22Rv1 (cell line): ENCODE measurements at regions not wholly inside any gene's neighbourhood (a gene's known extent, or its start where the extent isn't known, plus 50 kb on each side); places are given as distances from the start of the nearest gene placed in this dataset.

ENCODE experiments used
- ZFX ChIP-seq: fragments of 450-650 bp; IDR thresholded peaks from 2 replicates; pipeline ENCODE4 v1.6.1; 2017; ENCODE audit warnings: antibody characterized with exemption, borderline replicate concordance
- TF ChIP-seq, protein P1 (sequence below): fragments of 450-650 bp; IDR thresholded peaks from 2 replicates; pipeline ENCODE4 v1.5.1; 2017; ENCODE audit warnings: mild to moderate bottlenecking

DNA sequence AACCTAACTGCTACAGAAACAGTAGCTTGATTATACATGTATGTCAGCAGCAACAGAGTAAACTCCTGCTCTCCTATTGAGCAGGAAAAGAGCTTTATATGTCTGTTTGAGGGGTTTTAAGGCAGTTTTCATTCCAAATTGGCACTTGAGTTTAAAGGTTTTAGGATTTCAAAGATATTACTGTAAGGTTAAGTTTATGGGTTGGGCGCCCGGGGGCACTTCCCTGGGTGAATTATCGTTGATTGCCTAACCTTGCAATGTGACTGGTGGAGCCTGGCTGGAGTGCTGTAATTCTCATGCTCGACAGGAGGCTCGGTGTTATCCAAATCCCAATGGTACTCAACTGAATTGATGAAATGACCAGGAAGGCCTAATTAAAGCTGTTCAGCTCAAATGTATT lies 1586.1 kb downstream of the OLFM4 start:
- TF ChIP-seq, protein P1, sequence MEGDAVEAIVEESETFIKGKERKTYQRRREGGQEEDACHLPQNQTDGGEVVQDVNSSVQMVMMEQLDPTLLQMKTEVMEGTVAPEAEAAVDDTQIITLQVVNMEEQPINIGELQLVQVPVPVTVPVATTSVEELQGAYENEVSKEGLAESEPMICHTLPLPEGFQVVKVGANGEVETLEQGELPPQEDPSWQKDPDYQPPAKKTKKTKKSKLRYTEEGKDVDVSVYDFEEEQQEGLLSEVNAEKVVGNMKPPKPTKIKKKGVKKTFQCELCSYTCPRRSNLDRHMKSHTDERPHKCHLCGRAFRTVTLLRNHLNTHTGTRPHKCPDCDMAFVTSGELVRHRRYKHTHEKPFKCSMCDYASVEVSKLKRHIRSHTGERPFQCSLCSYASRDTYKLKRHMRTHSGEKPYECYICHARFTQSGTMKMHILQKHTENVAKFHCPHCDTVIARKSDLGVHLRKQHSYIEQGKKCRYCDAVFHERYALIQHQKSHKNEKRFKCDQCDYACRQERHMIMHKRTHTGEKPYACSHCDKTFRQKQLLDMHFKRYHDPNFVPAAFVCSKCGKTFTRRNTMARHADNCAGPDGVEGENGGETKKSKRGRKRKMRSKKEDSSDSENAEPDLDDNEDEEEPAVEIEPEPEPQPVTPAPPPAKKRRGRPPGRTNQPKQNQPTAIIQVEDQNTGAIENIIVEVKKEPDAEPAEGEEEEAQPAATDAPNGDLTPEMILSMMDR = no peak
- no peak for TF ChIP-seq ZFX
